HG03064 (cell line): ENCODE measurements at regions not wholly inside any gene's neighbourhood (a gene's known extent, or its start where the extent isn't known, plus 50 kb on each side); places are given as distances from the start of the nearest gene placed in this dataset.

Source experiments
- ATAC-seq: cut with Tn5 transposase; IDR thresholded peaks from one replicate; pipeline ENCODE4 v1.9.1; 2021; ENCODE audit warnings: low read depth; ENCODE audit not compliant: unreplicated experiment

DNA sequence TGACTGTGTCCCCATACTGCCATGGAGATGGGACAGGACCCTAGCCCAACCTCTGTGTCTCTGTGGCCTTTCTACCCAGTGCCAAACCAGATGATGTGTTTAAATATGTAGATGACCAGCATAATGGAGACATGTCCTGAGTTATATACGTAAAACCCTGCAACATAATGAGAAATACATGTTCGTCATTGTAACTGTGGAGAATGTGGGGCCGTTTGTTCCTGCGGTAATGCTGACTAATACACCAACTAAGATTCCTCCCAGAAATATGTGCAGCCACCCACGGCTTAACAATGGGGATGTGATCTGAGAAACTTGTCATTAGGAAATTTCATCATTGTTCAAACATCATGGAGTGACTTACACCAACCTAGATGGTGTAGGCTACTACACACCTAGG is 71.7 kb upstream of the SIM2 start:
- no peak for ATAC-seq

DNA sequence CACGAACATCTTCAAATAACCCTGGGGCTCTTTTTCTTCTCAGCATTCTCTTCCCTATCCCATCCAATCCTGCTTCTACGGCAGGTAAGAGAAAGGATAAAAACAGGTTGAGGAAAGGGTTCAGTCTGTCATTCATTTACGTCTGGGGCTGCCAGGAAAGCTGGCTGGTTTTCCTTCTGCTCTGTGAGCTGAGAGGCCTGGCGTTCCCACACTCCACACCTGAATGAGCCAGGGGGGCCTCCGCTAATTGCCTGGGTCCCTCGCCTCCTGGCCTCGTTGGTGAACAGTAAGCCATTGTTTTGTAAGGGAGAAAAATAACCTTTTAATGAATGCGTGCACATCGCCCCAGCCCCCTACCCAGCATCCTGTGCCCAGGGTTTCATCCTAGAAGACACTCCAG is 70.8 kb upstream of the SIM2 start:
- no peak for ATAC-seq

DNA sequence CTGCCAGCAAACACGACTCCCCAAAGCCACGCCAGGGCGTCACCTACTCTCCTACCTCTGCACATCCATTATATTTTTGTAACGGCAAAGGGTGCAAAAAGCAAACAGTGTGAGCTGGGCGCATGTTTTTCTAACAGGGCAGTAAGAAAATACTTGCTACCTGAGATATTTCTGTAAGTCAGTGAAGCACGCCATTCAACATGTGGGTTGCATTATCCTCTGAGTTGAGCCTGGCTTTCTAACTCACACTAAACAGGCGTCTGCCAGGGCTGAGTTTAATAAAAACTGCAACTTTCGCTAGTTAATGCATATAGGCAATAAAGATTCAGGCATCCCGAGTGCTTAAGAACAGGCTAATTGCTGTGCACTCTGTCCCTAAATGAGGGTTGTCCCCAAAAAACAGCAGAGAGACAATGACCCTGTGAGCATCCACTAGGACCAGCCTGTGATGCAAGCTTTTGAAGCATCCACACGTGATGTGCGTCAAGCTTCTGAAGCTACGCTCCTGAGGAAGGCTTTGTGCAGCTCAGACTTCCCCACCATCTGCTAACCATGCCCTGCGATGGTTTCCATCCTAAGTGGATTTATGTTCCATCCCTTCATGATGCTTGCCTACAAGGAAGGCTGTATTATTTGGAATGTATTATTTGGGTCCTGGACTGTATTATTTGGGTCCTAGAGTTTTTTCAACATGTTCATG is 70.0 kb upstream of the SIM2 start:
- no peak for ATAC-seq

DNA sequence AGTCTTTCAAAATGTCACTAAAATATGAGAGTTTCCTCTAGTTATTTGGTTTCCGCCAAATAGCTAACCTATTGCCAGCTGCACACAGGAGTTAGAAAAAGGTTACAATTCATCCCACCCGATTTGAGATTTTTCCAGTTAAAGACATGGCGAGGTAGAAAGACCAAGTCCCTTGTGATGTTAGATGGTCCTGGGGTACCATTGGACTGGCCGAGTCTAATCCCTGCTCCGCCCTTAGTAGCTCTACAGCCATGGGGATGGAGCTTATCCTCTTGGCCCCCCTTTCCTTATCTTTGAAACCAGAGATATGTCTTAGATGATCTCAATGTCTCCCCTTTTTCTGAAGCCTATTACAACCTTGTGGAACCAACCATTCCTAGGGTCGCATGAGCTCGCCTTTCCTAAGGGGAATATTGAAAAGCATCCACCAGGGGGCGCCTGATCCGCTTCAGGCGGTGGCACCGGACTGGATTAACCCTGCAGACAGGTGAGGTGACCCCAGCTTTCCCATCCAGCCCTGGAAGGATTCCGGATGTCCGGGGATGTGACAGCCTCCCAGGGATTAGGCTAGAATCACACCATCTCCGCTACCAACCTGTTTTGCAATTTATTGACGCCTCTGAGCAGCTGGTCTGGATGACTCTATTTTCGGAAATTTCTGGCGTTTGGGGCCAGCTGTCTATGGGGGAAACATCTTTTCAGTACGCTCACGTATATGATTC is 68.3 kb upstream of the SIM2 start:
- no peak for ATAC-seq

DNA sequence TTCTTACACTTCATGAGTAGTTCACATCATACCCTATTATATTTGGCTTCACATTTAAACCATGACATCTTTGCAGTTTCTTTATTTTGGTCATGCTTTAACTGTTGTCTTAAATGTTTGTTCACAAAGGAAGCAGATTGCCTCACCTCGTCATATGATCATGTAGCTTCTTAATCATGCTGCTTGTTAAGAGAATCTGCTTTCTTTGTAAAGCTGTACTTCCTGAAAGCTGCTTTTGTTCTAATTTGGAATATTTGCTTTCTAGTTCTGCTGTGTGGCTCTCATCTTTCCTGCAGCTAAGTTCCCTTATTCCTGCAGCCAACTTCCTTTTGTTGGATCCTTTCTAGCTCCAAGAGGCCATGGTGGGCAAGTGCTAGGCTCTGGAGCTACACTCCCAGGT is 62.9 kb upstream of the SIM2 start:
- ATAC-seq = no peak

DNA sequence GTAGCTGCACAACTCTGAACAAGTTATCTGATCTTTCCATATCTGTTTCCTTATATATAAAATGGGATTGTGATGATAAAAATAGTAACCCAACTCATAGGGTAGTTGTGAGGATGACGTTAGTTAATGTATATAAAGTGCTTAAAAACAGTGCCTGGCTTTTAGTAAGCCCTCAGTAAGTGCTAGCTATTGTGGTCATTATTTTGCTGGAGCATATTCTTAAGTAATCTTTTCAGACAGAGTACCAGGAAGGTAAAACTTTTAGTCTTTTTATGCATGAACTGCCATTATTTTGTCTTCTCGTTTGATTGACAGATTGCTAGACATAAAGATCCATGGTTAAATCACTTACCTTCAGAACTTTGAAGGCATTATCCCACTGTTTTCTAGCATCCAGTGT is 62.5 kb upstream of the SIM2 start:
- ATAC-seq = no peak

DNA sequence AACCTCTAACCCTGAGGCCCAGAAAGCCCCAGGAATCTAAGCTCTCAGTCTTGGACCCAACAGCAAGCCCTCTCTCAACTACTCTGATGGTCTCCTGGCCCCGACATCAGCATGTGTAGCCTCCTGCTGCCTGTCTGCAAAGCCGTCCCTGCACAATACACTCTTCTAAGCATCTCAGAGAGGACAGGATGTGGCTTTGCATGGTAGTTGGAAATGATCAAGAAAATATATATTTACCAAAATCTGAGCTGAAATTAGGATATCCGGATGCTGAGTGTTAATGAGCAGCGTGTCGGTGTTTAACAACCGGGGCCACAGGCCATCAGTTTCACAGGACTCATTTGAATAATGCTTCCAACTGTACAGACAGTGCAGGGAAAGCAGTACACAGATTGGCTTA is 59.1 kb upstream of the SIM2 start:
- no peak for ATAC-seq

DNA sequence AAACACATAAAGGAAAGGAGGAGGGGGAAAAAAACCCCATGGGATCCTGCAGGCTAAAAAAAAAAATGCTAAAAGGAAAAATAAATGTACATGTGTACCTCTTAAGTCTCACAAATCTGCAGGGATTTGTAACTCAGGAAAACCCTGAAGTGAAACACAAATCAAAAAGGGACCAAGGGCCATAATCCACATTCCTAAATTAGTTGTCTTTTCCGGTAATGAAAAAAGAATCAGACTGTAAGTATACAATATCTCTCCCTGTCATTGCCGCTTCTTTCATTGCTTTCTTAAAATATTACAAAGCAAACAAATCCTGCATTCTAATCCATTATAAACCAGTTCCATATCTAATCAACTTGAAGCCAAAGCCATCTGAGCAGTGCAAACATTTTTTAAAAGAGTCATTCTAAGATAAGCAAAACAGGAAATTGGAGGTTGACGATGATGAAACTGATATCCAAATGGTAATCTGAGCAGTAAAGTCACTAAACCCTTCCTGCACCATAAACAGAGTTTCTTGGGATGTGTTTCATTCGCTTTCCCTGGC is 58.7 kb upstream of the SIM2 start:
- no peak for ATAC-seq

DNA sequence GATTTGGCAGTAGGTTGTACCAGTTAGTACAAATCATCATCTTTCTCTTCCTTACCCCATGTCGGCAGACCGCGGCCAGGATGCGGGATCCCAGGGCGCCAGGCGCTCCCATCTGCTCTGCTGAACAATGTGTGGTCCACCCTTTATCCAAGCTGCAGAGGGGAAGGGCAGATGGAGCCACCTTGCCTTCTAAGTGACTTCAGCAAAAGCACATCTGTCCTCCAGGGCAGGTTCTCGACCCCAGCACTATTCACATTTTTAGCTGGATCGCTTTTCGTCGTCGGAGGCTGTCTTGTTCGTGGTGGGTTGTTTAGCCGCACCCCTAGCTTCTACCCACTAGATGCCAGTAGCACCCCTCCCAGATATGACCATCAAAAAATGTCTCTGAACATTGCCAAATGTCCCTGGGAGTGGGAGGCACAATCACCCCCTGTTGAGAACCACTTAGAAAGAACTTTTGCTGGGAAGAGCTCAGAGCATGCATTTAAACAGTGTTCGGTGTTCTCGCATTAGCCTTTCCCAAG is 58.1 kb upstream of the SIM2 start:
- ATAC-seq = no peak

DNA sequence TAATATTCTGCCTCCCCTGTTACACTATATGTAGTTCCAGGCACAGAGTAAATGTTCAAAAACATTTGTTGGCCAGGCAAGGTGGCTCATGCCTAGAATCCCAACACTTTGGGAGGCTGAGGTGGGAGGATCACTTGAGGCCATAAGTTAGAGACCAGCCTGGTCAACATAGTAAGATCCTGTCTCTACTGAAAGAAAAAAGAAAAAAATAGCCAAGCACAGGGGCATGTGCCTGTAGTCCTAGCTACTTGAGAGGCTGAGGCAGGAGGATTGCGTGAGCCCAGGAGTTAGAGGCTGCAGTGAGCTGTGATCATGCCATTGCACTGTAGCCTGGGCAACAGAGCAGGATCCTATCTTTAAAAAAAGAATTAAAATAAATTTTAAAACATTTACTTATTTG is 57.6 kb upstream of the SIM2 start:
- ATAC-seq = no peak

DNA sequence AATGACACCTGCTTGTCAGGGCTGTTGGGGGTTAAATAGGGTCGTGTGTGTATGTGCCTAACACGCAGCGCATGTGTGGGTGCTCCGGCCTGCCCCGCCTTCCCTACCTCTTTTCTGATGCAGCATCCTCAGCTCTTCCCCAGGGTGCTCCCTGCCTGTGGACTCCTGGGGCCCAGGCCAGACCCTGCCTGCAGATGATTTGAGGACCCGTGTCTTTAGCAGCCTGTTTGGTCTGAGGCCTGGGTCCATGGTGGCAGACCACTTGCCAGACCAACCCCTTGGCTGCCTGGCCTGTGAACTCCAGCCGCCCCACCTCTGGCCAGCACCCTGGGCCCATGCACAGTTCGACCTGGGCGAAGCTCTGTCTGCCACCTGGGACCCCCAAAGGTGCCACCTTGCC is 57.0 kb upstream of the SIM2 start:
- ATAC-seq = no peak

DNA sequence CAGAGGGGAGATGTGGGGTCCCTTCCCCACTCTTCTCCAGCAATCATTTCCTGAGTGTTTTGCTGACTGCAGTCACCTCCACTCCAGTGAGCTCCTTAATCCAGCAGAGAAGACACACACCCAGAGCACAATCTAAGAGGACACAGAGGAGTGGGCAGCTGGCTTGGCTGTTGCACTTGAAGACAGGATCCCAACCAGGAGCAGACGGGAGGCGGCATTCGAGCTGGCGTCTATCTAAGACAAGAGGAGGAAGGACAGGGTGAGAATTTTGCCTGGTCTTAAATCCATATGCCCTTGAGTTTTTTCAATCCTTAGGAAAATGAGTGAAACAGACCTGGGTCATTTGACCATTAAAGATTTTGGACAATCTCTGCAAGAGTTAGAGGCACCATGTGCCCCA is 56.1 kb upstream of the SIM2 start:
- no peak for ATAC-seq

DNA sequence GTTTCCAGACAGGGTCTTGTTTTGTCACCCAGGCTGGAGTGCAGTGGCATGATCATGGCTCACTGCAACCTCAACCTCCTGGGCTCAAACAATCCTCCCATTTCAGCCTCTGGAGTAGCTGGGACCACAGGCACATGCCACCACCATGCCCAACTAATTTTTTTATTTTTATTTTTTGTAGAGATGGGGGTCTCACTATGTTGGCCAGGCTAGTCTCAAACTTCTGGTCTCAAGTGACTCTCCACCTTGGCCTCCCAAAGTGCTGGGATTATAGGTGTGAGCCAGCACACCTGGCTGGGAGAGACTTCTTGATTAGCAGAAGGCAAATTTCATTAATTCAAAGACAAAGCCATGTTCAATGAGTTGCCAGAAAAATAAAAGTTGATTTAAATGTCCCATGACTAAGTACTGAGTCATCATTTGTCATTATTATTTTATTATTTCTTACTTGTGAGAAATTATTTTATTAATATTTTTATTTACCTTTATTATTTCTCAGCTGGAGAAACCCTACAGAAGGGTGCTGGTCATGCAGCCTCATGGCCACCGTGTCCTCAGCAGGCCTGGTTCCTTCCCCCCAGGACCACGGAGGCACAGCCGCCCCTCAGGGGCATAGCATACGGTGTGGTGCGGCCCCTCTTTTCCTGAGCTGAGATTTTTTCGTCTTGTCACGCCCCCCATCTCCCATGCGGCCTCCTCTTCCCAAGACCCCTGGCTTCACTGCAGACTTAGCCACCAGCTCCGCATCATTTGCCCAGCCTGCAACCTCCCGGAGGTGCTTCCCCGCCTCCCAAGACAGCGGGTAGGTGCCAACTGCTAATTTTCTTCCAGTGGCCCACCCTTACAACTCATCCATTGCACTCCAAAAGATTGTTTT is 55.3 kb upstream of the SIM2 start:
- ATAC-seq = no peak

DNA sequence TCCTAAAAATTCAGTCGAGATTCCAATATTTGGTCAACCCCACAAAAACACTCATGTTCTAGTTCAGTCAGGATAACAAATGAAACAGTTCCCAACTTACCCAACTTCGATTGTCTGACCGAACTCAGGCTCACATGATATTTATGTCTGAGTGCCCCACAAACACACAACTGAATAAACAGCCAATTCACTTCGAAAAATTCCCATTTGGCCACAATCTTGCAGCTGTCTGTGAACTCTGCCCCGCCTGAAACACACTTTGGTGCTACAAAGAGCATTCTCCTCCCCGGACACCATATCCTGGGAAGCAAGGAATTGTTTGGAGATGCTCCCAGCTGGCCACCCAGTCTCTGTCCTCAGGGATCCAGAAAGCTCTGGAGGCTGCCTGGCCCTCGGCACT is 52.9 kb upstream of the SIM2 start:
- no peak for ATAC-seq

DNA sequence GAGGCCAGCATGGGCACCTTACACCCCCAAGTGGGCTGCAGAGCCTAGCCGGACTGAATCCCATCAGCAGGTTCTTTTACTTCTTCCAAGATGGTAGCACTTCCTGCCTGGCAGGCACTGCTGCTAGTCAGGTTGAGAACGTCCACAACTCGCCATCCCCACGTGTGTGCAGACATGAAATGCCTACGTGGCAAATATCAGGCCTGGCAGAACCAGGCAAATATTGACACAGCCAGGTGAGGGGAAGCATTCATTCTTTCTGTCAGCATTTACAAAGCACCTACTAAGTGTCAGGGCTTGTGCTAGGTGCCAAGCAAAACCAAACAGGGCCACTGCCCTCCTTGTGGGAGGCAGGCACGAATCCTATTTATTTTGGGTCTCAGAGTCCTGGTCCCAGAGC is 52.3 kb upstream of the SIM2 start:
- ATAC-seq = no peak

DNA sequence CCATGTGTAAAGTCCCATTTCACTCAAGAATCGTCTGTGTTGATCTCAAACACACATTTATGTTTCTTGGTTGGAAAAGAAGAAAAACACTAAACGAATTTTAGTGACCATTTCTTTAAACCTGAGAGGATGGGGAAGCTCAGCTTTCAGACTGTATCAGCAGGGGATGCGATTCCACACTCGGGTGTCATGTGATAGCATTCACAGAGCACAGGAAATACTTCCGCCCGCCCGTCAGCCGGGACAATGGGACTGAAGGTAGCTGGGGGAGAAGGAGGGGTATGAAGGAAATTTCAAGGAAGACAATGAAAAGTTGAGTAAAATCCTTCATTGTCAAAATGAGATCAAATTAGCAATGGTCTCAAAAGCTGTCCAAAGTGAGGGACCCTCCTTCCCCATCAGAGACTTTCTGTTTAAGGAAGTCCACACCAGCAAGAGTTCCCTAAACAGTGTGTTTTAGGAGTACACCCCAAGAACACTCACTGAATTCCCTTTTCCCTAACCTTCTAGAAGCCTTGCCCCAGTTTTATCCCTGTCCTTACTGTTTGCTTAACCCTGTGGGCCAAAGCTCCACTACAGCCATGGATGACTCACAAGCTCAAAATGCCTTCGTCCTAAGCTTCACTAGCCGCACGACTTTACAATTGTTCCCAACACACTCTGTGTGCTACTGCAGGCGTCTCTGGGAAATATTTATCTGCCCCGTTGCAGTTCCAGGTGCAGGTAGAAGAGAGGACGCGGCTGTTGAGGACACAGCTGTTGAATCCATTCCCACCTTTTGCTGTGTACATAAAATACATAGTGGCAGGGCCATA is 51.4 kb upstream of the SIM2 start:
- no peak for ATAC-seq
